SK-N-SH (cell line): ENCODE measurements at regions not wholly inside any gene's neighbourhood (a gene's known extent, or its start where the extent isn't known, plus 50 kb on each side); places are given as distances from the start of the nearest gene placed in this dataset.

Experiments used
- CTCF ChIA-PET: fragments of 300-600, 350-600 bp; formaldehyde crosslinking; extraction: SDS; loops from one replicate; lab custom pipeline; 2021; lab: Yijun Ruan, JAX
- POLR2A ChIA-PET: fragments of 350-600 bp; sonication (Branson Sonifier 250); formaldehyde crosslinking; extraction: SDS; loops from one replicate; lab custom pipeline; 2020; ENCODE audit warnings: antibody characterized with exemption, inconsistent platforms; lab: Yijun Ruan, JAX
- DNase-seq: peaks from one replicate; pipeline ENCODE4 v3.0.0; 2012
- H2AFZ ChIP-seq: fragments of 200-600 bp; sonication (generic); 2 replicates; pipeline ENCODE4 v1.8.1; 2016; ENCODE audit warnings: antibody characterized with exemption, mild to moderate bottlenecking, low read depth
- H3F3A ChIP-seq: fragments of 200-600 bp; sonication (generic); replicated peaks from 2 replicates; pipeline ENCODE3; 2016; ENCODE audit warnings: antibody characterized with exemption, mild to moderate bottlenecking; ENCODE audit not compliant: insufficient read depth
- H3K27ac ChIP-seq, 2 experiments: fragments of 200-500 bp in 1 of 2; fragments of 200-600 bp in 1 of 2; sonication (Bioruptor generic) in 1 of 2; sonication (generic), shearing (Covaris generic) in 1 of 2; 2 replicates each; pipeline versions ENCODE4 v1.5.1 to v1.6.1; 2014 to 2016; ENCODE audit warnings: low read depth in 2 of 2, inconsistent platforms in 1 of 2, low read length in 1 of 2, mild to moderate bottlenecking in 1 of 2, mixed read lengths in 1 of 2
- H3K27me3 ChIP-seq: fragments of 200-600 bp; sonication (generic), shearing (Covaris generic); 2 replicates; pipeline ENCODE4 v1.6.1; 2016; ENCODE audit warnings: mixed run types; ENCODE audit not compliant: insufficient read depth
- H3K36me3 ChIP-seq, 2 experiments: fragments of 200-500 bp in 1 of 2; fragments of 200-600 bp in 1 of 2; sonication (Bioruptor generic) in 1 of 2; sonication (generic) in 1 of 2; replicated peaks in 1 of 2; 2 replicates each; pipeline versions ENCODE3 to v1.5.1; 2014 to 2016; ENCODE audit warnings: low read length in 1 of 2, mild to moderate bottlenecking in 1 of 2; ENCODE audit not compliant: insufficient read depth in 2 of 2, control insufficient read depth in 1 of 2
- H3K4me1 ChIP-seq, 2 experiments: fragments of 200-500 bp in 1 of 2; fragments of 200-600 bp in 1 of 2; sonication (Bioruptor generic) in 1 of 2; sonication (generic), shearing (Covaris generic) in 1 of 2; 2 replicates each; pipeline versions ENCODE4 v1.5.1 to v1.6.1; 2014 to 2016; ENCODE audit warnings: low read depth in 1 of 2, low read length in 1 of 2, mixed run types in 1 of 2; ENCODE audit not compliant: insufficient read depth in 2 of 2, control insufficient read depth in 1 of 2
- H3K4me2 ChIP-seq: fragments of 200-600 bp; sonication (generic), shearing (Covaris generic); 2 replicates; pipeline ENCODE4 v1.6.1; 2017; ENCODE audit warnings: mixed run types
- H3K4me3 ChIP-seq, 2 experiments: fragments of 200-500 bp in 1 of 2; fragments of 200-600 bp in 1 of 2; sonication (Bioruptor generic) in 1 of 2; sonication (generic), shearing (Covaris generic) in 1 of 2; 2 replicates each; pipeline versions ENCODE4 v1.5.1 to v1.8.1; 2014 to 2016; ENCODE audit warnings: low read depth in 2 of 2, inconsistent platforms in 1 of 2, low read length in 1 of 2, mild to moderate bottlenecking in 1 of 2, mixed read lengths in 1 of 2, moderate library complexity in 1 of 2
- H3K79me2 ChIP-seq: fragments of 200-600 bp; sonication (generic); 2 replicates; pipeline ENCODE4 v1.8.1; 2017; ENCODE audit warnings: mild to moderate bottlenecking; ENCODE audit not compliant: insufficient read depth
- H3K9ac ChIP-seq: fragments of 200-600 bp; sonication (generic); 2 replicates; pipeline ENCODE4 v1.6.1; 2017; ENCODE audit warnings: mixed run types
- H3K9me2 ChIP-seq: fragments of 200-600 bp; sonication (generic); 2 replicates; pipeline ENCODE4 v1.6.1; 2017; ENCODE audit warnings: mixed run types
- H3K9me3 ChIP-seq: fragments of 200-600 bp; sonication (generic); 2 replicates; pipeline ENCODE4 v1.6.1; 2017; ENCODE audit warnings: mixed run types, mild to moderate bottlenecking, moderate library complexity
- H4K20me1 ChIP-seq: fragments of 200-600 bp; sonication (generic); 2 replicates; pipeline ENCODE4 v1.6.1; 2017; ENCODE audit warnings: mild to moderate bottlenecking, mixed run types; ENCODE audit not compliant: insufficient read depth
- CTCF ChIP-seq: fragments of 200-600 bp; sonication (generic); IDR thresholded peaks from 2 replicates; pipeline ENCODE4 v1.6.1; 2017; ENCODE audit warnings: antibody characterized with exemption, mild to moderate bottlenecking, moderate library complexity
- EZH2phosphoT487 ChIP-seq: fragments of 200-600 bp; sonication (generic); IDR thresholded peaks from 2 replicates; pipeline ENCODE4 v1.6.1; 2017; ENCODE audit warnings: low read depth, mixed run types, mild to moderate bottlenecking, antibody characterized with exemption, moderate library complexity, borderline replicate concordance
- FOXJ3 ChIP-seq: sonication (generic); formaldehyde crosslinking; IDR thresholded peaks from 2 replicates; pipeline ENCODE4 v1.5.1; 2020; ENCODE audit warnings: mild to moderate bottlenecking, missing genetic modification reagents
- FOXM1 ChIP-seq: IDR thresholded peaks from 2 replicates; pipeline ENCODE4 v1.4.0; 2012; ENCODE audit warnings: low read depth, mild to moderate bottlenecking
- GATA2 ChIP-seq: sonication (generic); formaldehyde crosslinking; IDR thresholded peaks from 2 replicates; pipeline ENCODE4 v1.5.0; 2020; ENCODE audit warnings: mild to moderate bottlenecking, missing genetic modification reagents
- JUND ChIP-seq: IDR thresholded peaks from 2 replicates; pipeline ENCODE4 v1.4.0; 2012
- MXI1 ChIP-seq: IDR thresholded peaks from 2 replicates; pipeline ENCODE4 v1.6.1; 2012; ENCODE audit warnings: mild to moderate bottlenecking, low read depth, low read length, improper control_type of control experiment
- PBX3 ChIP-seq: IDR thresholded peaks from 2 replicates; pipeline ENCODE4; 2012
- POLR2AphosphoS5 ChIP-seq: IDR thresholded peaks from 2 replicates; pipeline ENCODE4 v1.6.1; 2012; ENCODE audit warnings: low read depth, low read length
- REST ChIP-seq: IDR thresholded peaks from 2 replicates; pipeline ENCODE4 v1.6.1; 2012; ENCODE audit warnings: mild to moderate bottlenecking, low read depth, low read length, moderate library complexity
- RFX5 ChIP-seq: IDR thresholded peaks from 2 replicates; pipeline ENCODE4 v1.6.1; 2012; ENCODE audit warnings: mild to moderate bottlenecking, improper control_type of control experiment, low read length
- RXRA ChIP-seq: IDR thresholded peaks from 2 replicates; pipeline ENCODE4 v1.4.0; 2012; ENCODE audit warnings: low read depth, mild to moderate bottlenecking, borderline replicate concordance
- SIN3A ChIP-seq: IDR thresholded peaks from 2 replicates; pipeline ENCODE4 v1.6.1; 2012; ENCODE audit warnings: low read depth, mild to moderate bottlenecking, low read length, moderate library complexity, borderline replicate concordance
- TAF1 ChIP-seq: IDR thresholded peaks from 2 replicates; pipeline ENCODE4 v1.6.1; 2012; ENCODE audit warnings: low read depth, mild to moderate bottlenecking, low read length, moderate library complexity, borderline replicate concordance
- TEAD4 ChIP-seq: IDR thresholded peaks from 2 replicates; pipeline ENCODE4 v1.4.0; 2012; ENCODE audit warnings: mild to moderate bottlenecking, borderline replicate concordance; ENCODE audit not compliant: insufficient read depth
- YY1 ChIP-seq: IDR thresholded peaks from 2 replicates; pipeline ENCODE4 v1.4.0; 2012; ENCODE audit warnings: low read depth, mild to moderate bottlenecking
- WGBS: methylation state at CpG from one replicate; pipeline ENCODE4 v1.1.6; 2017; ENCODE audit warnings: low lambda C conversion rate; 5-methylcytosine and 5-hydroxymethylcytosine counted together

GRCh38 chr2:144663207-144663606 lies 143.3 kb upstream of the ZEB2 start:
- no peaks in the 10 kb centered on the region for H3K27me3 ChIP-seq
- H3K36me3 ChIP-seq, result no peaks in the 10 kb centered on the region
- no peaks in the 10 kb centered on the region for H3K4me1 ChIP-seq
- H4K20me1 ChIP-seq, result no peaks in the 10 kb centered on the region
- no peak for DNase-seq
- H3K79me2 ChIP-seq, result no peaks in the 10 kb centered on the region
- no peak overlapping the region for H3K4me2 ChIP-seq
- 88% methylated on average over 6 of the region's 6 CpGs for WGBS
- no peaks in the 10 kb centered on the region for H3F3A ChIP-seq
- no peak overlapping the region for H3K9ac ChIP-seq
- TF ChIP-seq TEAD4 (no peak), RXRA (no peak), CTCF (no peak), POLR2AphosphoS5 (no peak), RFX5 (no peak)
- H3K9me2 ChIP-seq, result no peaks in the 10 kb centered on the region
- H3K27ac ChIP-seq, result no peak overlapping the region
- no peaks in the 10 kb centered on the region for H3K9me3 ChIP-seq
- POLR2A ChIA-PET, result no interaction called here
- H3K4me3 ChIP-seq, result no peak overlapping the region
- H2AFZ ChIP-seq, result no peak overlapping the region
- CTCF ChIA-PET, result no interaction called here

GRCh38 chr2:144660518-144661316 lies 140.8 kb upstream of the ZEB2 start:
- DNase-seq, result no peak
- H3K9ac ChIP-seq, result no peak overlapping the region
- TF ChIP-seq JUND (no peak), FOXM1 (no peak), CTCF (no peak), MXI1 (no peak), PBX3 (no peak), TAF1 (no peak), GATA2 (CRISPR knock-in tag) (no peak), SIN3A (no peak), EZH2phosphoT487 (no peak), YY1 (no peak), FOXJ3 (CRISPR knock-in tag) (no peak), REST (no peak)

More at GRCh38 chr2:144660518-144661316, 140.8 kb upstream of the ZEB2 start:
- Histone ChIP-seq H3K9me3 (no peaks in the 10 kb centered on the region), H3K27ac (no peak overlapping the region), H3K79me2 (no peaks in the 10 kb centered on the region), H2AFZ (no peak overlapping the region), H3K4me1 (no peaks in the 10 kb centered on the region), H4K20me1 (no peaks in the 10 kb centered on the region), H3K4me2 (no peak overlapping the region), H3K9me2 (no peaks in the 10 kb centered on the region), H3K4me3 (no peak overlapping the region), H3K27me3 (no peaks in the 10 kb centered on the region), H3F3A (no peaks in the 10 kb centered on the region), H3K36me3 (no peaks in the 10 kb centered on the region)
- 74% methylated on average over 5 of the region's 5 CpGs for whole genome bisulfite sequencing
- ChIA-PET CTCF (interaction anchor here (1.0 kb wide), 1 partner anchor 19 kb away, joined by 3 read pairs; no protein-coding TSS in a partner anchor), POLR2A (no interaction called here)
